AG04449 (cell line): ENCODE measurements at regions not wholly inside any gene's neighbourhood (a gene's known extent, or its start where the extent isn't known, plus 50 kb on each side); places are given as distances from the start of the nearest gene placed in this dataset.
"Not testable (repeated sequence)": the region's sequence is repeated elsewhere in the genome, so short reads cannot be mapped to it uniquely, and the experiment has no call there.

ENCODE experiments used
- CTCF ChIA-PET: fragments of 350-600 bp; formaldehyde crosslinking; extraction: SDS; loops from one replicate; lab custom pipeline; 2021; ENCODE audit warnings: antibody characterized with exemption; lab: Yijun Ruan, JAX
- POLR2A ChIA-PET: fragments of 400-600, 350-600 bp; formaldehyde crosslinking; extraction: SDS; loops from one replicate; lab custom pipeline; 2020; ENCODE audit warnings: antibody characterized with exemption, inconsistent platforms; lab: Yijun Ruan, JAX
- DNase-seq: peaks from one replicate; pipeline ENCODE4 v3.0.0-alpha.2; 2010; ENCODE audit warnings: low read depth, low spot score
- H3K4me3 ChIP-seq: 2 replicates; pipeline ENCODE4 v1.5.1; 2011; ENCODE audit warnings: low read depth, mild to moderate bottlenecking, control low read depth, low read length
- CTCF ChIP-seq: IDR thresholded peaks from one replicate; pipeline ENCODE4 v1.5.1; 2011; ENCODE audit warnings: mild to moderate bottlenecking, moderate library complexity, low read length, control low read depth, inconsistent platforms; ENCODE audit not compliant: insufficient read depth; ENCODE audit errors: missing control alignments

- TF ChIP-seq CTCF = no peak
- H3K4me3 ChIP-seq = no peak overlapping the region
- CTCF ChIA-PET = no interaction called here
- POLR2A ChIA-PET = no interaction called here
- DNase-seq = no peak
Observed at GRCh38 chr4:44984083-44984482, 257.7 kb upstream of the GNPDA2 start.

- no peak for DNase-seq
- POLR2A ChIA-PET = no interaction called here
- TF ChIP-seq CTCF = no peak
- H3K4me3 ChIP-seq = no peak overlapping the region
- CTCF ChIA-PET = no interaction called here
Observed at GRCh38 chr4:44983083-44983482, 256.7 kb upstream of the GNPDA2 start.

GRCh38 chr4:44978020-44978419 is 251.7 kb upstream of the GNPDA2 start:
- no peak for DNase-seq
- ChIA-PET CTCF (no interaction called here), POLR2A (no interaction called here)
- no peak overlapping the region for H3K4me3 ChIP-seq
- no peak for TF ChIP-seq CTCF

GRCh38 chr4:44965435-44966095 is 239.2 kb upstream of the GNPDA2 start:
- POLR2A ChIA-PET = no interaction called here
- H3K4me3 ChIP-seq = no peak overlapping the region
- CTCF ChIA-PET = no interaction called here
- TF ChIP-seq CTCF = no peak
- no peak for DNase-seq

- POLR2A ChIA-PET, CTCF ChIA-PET, H3K4me3 ChIP-seq, DNase-seq: not testable (repeated sequence)
Observed at GRCh38 chr4:44964086-44964485, 237.7 kb upstream of the GNPDA2 start.

GRCh38 chr4:44961001-44961755 is 234.8 kb upstream of the GNPDA2 start:
- no peak for DNase-seq
- ChIA-PET POLR2A (no interaction called here), CTCF (no interaction called here)
- no peak overlapping the region for H3K4me3 ChIP-seq
- TF ChIP-seq CTCF = no peak
